A673 (cell line): ENCODE measurements at regions not wholly inside any gene's neighbourhood (a gene's known extent, or its start where the extent isn't known, plus 50 kb on each side); places are given as distances from the start of the nearest gene placed in this dataset.

ENCODE experiments used
- BruUV-seq: library from RNA; stranded (reverse); fragments of 400-500 nt; replicated peaks from 2 replicates; lab custom pipeline; 2021; lab: Mats Ljungman, UMichigan
- CTCF ChIA-PET: fragments of 300-600 bp; sonication (Branson Sonifier 250); formaldehyde crosslinking; loops from one replicate; lab custom pipeline; 2022; ENCODE audit warnings: antibody characterized with exemption; lab: Charles Lee
- POLR2A ChIA-PET: fragments of 300-600 bp; sonication (Branson Sonifier 250); formaldehyde crosslinking; loops from one replicate; lab custom pipeline; 2022; ENCODE audit warnings: antibody characterized with exemption; ENCODE audit not compliant: low non-redundant PET; lab: Charles Lee
- DNase-seq: peaks from one replicate; pipeline ENCODE4 v3.0.0-alpha.2; 2015; ENCODE audit warnings: low spot score
- H3K27ac ChIP-seq: fragments of 200-600 bp; sonication (generic); 2 replicates; pipeline ENCODE4 v1.5.1; 2016; ENCODE audit warnings: mixed run types, low read depth, mild to moderate bottlenecking, mixed read lengths, antibody characterized with exemption, low read length; ENCODE audit not compliant: poor library complexity, severe bottlenecking
- H3K27me3 ChIP-seq: fragments of 200-600 bp; sonication (generic); replicated peaks from 2 replicates; pipeline ENCODE4 v1.6.1; 2017; ENCODE audit warnings: mixed run types, low read depth, mild to moderate bottlenecking, mixed read lengths, antibody characterized with exemption, low read length; ENCODE audit not compliant: insufficient read depth, poor library complexity
- H3K36me3 ChIP-seq: fragments of 200-600 bp; sonication (generic); 2 replicates; pipeline ENCODE4 v1.6.1; 2016; ENCODE audit warnings: mixed run types, mild to moderate bottlenecking, mixed read lengths, antibody characterized with exemption, low read length; ENCODE audit not compliant: insufficient read depth, poor library complexity, severe bottlenecking
- H3K4me1 ChIP-seq: fragments of 200-600 bp; sonication (generic); 2 replicates; pipeline ENCODE4 v1.6.1; 2017; ENCODE audit warnings: mixed run types, mild to moderate bottlenecking, mixed read lengths, antibody characterized with exemption, low read length; ENCODE audit not compliant: insufficient read depth, poor library complexity, severe bottlenecking
- H3K4me3 ChIP-seq: fragments of 200-600 bp; sonication (generic); 2 replicates; pipeline ENCODE4 v1.5.1; 2016; ENCODE audit warnings: low read depth, mixed run types, mild to moderate bottlenecking, mixed read lengths, low read length; ENCODE audit not compliant: poor library complexity, severe bottlenecking
- H3K9me3 ChIP-seq: fragments of 200-600 bp; sonication (generic); 2 replicates; pipeline ENCODE4 v1.6.1; 2016; ENCODE audit warnings: mixed run types, low read depth, mild to moderate bottlenecking, mixed read lengths, antibody characterized with exemption, low read length; ENCODE audit not compliant: poor library complexity, severe bottlenecking
- EZH2 ChIP-seq: fragments of 200-600 bp; sonication (generic); IDR thresholded peaks from 2 replicates; pipeline ENCODE4 v1.6.1; 2017; ENCODE audit warnings: borderline replicate concordance, low read depth, mild to moderate bottlenecking, mixed read lengths, antibody characterized with exemption, low read length; ENCODE audit not compliant: poor library complexity, severe bottlenecking
- intact Hi-C: fragments of 100-400 bp; cut with micrococcal nuclease; formaldehyde crosslinking; loops from one replicate; pipeline ENCODE4 v1.10.0; 2022; ENCODE audit not compliant: unreplicated experiment
- TF ChIP-seq, protein P1 (sequence below): fragments of 300-800, 200-600 bp; sonication (generic); conservative IDR thresholded peaks from 2 replicates; pipeline ENCODE4 v1.5.1; 2017; ENCODE audit warnings: low read depth, mild to moderate bottlenecking, antibody characterized with exemption, low read length, moderate library complexity, mixed read lengths

DNA sequence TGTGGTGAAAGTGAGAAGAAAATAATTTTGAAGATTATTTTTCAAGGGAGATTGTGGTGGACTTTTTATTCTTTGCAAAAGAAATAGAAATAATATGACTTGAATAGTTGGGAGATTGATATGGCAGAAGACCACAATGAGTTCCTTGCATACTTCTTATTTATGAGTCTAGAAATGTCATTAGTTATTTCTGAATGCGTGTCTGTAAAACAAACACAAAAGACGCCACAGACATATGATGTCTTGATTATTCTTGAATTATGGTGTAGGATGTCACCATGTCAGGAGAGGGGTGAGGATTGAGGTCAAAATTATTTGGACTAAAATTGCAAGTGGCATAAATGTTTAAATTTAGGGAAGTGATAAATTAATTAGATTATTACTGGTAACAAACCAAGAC is 440.7 kb upstream of the PDE3A start:
- intact Hi-C loops, result no loop called here
- CTCF ChIA-PET, result no interaction called here
- DNase-seq, result no peak
- Histone ChIP-seq H3K9me3 (no peaks in the 10 kb centered on the region), H3K4me3 (no peak overlapping the region), H3K4me1 (no peaks in the 10 kb centered on the region), H3K36me3 (no peaks in the 10 kb centered on the region), H3K27me3 (peaks cover 15% of the 10 kb centered on the region), H3K27ac (no peak overlapping the region)
- TF ChIP-seq, protein P1, sequence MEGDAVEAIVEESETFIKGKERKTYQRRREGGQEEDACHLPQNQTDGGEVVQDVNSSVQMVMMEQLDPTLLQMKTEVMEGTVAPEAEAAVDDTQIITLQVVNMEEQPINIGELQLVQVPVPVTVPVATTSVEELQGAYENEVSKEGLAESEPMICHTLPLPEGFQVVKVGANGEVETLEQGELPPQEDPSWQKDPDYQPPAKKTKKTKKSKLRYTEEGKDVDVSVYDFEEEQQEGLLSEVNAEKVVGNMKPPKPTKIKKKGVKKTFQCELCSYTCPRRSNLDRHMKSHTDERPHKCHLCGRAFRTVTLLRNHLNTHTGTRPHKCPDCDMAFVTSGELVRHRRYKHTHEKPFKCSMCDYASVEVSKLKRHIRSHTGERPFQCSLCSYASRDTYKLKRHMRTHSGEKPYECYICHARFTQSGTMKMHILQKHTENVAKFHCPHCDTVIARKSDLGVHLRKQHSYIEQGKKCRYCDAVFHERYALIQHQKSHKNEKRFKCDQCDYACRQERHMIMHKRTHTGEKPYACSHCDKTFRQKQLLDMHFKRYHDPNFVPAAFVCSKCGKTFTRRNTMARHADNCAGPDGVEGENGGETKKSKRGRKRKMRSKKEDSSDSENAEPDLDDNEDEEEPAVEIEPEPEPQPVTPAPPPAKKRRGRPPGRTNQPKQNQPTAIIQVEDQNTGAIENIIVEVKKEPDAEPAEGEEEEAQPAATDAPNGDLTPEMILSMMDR, result no peak
- TF ChIP-seq EZH2, result no peak
- POLR2A ChIA-PET, result no interaction called here
- BruUV-seq, result no TSS peak

DNA sequence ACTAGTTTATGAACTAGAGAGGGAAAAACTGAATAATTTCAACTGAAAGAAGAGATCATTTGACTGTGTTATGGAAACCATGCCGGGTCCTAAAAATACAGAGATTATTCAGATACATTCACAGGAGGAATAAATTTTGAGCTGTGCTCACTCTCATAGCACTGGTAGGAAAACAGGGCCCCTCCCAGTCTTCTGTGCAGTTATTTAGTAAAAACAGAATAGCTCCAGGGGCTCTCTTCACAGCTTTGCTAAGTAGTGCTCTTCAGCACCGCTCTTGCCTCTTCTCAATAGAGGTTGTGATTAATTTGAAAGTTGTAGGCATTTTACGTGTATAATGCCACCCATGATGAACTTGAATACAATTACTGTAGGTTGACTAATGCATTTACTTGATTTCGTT is 435.9 kb upstream of the PDE3A start:
- DNase-seq, result no peak
- intact Hi-C loops, result no loop called here
- Histone ChIP-seq H3K27ac (no peak overlapping the region), H3K36me3 (no peaks in the 10 kb centered on the region), H3K4me3 (no peak overlapping the region), H3K4me1 (no peaks in the 10 kb centered on the region), H3K27me3 (peaks cover 10% of the 10 kb centered on the region), H3K9me3 (no peaks in the 10 kb centered on the region)
- BruUV-seq, result no TSS peak
- ChIA-PET POLR2A (no interaction called here), CTCF (no interaction called here)
- no peak for TF ChIP-seq EZH2
- TF ChIP-seq, protein P1, result no peak

DNA sequence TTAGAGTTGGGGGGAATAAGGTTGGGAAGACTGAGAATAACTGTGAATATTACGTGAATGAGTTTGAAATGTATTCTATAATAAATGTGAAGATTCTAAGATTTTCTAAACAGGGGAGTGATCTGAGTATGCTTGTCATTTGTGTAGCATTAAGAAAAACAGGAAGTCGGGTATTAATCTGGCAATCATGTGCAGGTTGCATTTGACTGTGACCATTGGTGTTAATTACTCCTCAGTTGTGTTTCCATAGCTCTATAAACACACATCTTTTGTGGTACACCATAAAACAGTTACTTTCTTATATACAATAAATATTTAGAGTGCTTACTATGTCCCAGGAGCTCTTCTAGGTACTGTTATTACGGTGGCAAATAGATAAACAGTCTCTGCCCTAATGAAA is 434.4 kb upstream of the PDE3A start:
- H3K27me3 ChIP-seq, result peaks cover 10% of the 10 kb centered on the region
- POLR2A ChIA-PET, result no interaction called here
- H3K27ac ChIP-seq, result no peak overlapping the region
- no peaks in the 10 kb centered on the region for H3K36me3 ChIP-seq
- TF ChIP-seq, protein P1, result no peak
- no peak for TF ChIP-seq EZH2
- no peaks in the 10 kb centered on the region for H3K4me1 ChIP-seq
- H3K4me3 ChIP-seq, result no peak overlapping the region
- no peaks in the 10 kb centered on the region for H3K9me3 ChIP-seq
- intact Hi-C loops, result no loop called here
- CTCF ChIA-PET, result no interaction called here
- no peak for DNase-seq
- no TSS peak for BruUV-seq
